Activated B cell treated with CpG ODN at 0.5 μM for 24 hours (primary cell): ENCODE measurements at regions not wholly inside any gene's neighbourhood (a gene's known extent, or its start where the extent isn't known, plus 50 kb on each side); places are given as distances from the start of the nearest gene placed in this dataset.

Experiments used
- ATAC-seq: fragments of 200-7000 bp; cut with Tn5 transposase; one replicate; pipeline ENCODE4 v1.10.0; 2021; ENCODE audit warnings: low read depth, mild to moderate bottlenecking, moderate library complexity
- CTCF ChIA-PET: fragments of 350-600 bp; sonication (Branson Sonifier 250); formaldehyde crosslinking; loops from one replicate; lab custom pipeline; 2021; ENCODE audit warnings: antibody characterized with exemption; lab: Charles Lee
- POLR2A ChIA-PET: fragments of 350-600 bp; sonication (Branson Sonifier 250); formaldehyde crosslinking; loops from one replicate; lab custom pipeline; 2021; ENCODE audit warnings: antibody characterized with exemption; lab: Charles Lee
- DNase-seq: peaks from one replicate; pipeline ENCODE4 v3.0.0; 2022
- H3K27ac Mint-ChIP-seq: one replicate; pipeline ENCODE4 v1.8.0; 2020; ENCODE audit warnings: mixed read lengths
- H3K27me3 Mint-ChIP-seq: one replicate; pipeline ENCODE4 v1.8.0; 2021; ENCODE audit warnings: mixed read lengths
- H3K36me3 Mint-ChIP-seq: one replicate; pipeline ENCODE4 v1.8.0; 2021; ENCODE audit warnings: low read depth, mixed read lengths
- H3K4me1 Mint-ChIP-seq: one replicate; pipeline ENCODE4 v1.8.0; 2021; ENCODE audit warnings: mixed read lengths
- H3K4me3 Mint-ChIP-seq: one replicate; pipeline ENCODE4 v1.8.0; 2020; ENCODE audit warnings: mild to moderate bottlenecking, mixed read lengths
- H3K9me3 Mint-ChIP-seq: one replicate; pipeline ENCODE4 v1.8.0; 2020; ENCODE audit warnings: mixed read lengths
- CTCF ChIP-seq: fragments of 200-600 bp; IDR thresholded peaks from one replicate; pipeline ENCODE4 v1.8.0; 2022; ENCODE audit warnings: antibody characterized with exemption, mild to moderate bottlenecking
- intact Hi-C: fragments of 100-400 bp; cut with micrococcal nuclease; formaldehyde crosslinking; loops from one replicate; pipeline ENCODE4 v1.15.1; 2024

- Mint-ChIP-seq H3K4me1 (peaks cover 23% of the 10 kb centered on the region), H3K27me3 (peaks cover 2% of the 10 kb centered on the region), H3K9me3 (no peaks in the 10 kb centered on the region), H3K4me3 (no peak overlapping the region), H3K36me3 (no peaks in the 10 kb centered on the region), H3K27ac (no peak overlapping the region)
- ATAC-seq (no peak), DNase-seq (no peak)
- TF ChIP-seq CTCF = no peak
- ChIA-PET POLR2A (no interaction called here), CTCF (interaction anchor here (1.1 kb wide), 1 partner anchor 249 kb away, joined by 3 read pairs; no protein-coding TSS in a partner anchor)
- intact Hi-C loops = no loop called here
Measured at GRCh38 chr20:19943061-19943521, 74.1 kb upstream of the NAA20 start.

DNA sequence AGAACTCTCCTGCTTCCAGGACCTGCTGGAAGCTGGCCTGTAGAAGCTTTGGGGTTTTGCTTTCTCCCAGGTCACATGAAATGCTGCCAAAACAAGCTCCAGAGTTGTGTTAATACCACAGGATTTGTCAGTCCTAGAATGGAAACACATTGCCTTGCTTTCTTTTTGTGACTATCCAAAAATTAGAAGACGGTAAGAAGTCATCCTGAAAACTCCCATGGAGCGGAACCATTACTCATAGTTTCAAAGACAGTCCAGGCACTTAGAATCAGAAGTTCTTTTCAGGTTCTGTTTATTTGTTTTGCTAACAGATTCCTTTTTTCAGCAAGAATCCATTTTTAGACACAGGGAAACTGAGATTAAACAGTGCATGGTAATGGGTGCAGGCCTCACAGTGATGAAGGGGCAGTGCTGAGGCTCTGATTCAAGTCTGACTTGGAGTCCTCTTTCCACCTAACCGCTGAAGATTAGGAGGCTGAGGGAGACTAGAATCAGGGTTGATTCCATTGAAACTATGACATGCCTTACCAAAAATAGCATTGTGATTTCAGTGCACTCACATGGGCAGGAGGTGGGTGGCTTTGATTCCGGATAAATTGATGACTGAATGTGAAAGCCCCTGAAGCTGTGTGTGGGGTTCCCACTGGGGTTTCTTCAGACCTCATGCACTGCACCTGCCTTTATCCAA, 72.2 kb upstream of the NAA20 start:
- peaks cover 2% of the 10 kb centered on the region for H3K27me3 Mint-ChIP-seq
- no peak overlapping the region for H3K4me3 Mint-ChIP-seq
- TF ChIP-seq CTCF = no peak
- no peaks in the 10 kb centered on the region for H3K36me3 Mint-ChIP-seq
- ATAC-seq (no peak), DNase-seq (no peak)
- ChIA-PET POLR2A (no interaction called here), CTCF (no interaction called here)
- no peak overlapping the region for H3K27ac Mint-ChIP-seq
- H3K4me1 Mint-ChIP-seq = peaks cover 15% of the 10 kb centered on the region
- intact Hi-C loops = no loop called here
- no peaks in the 10 kb centered on the region for H3K9me3 Mint-ChIP-seq

GRCh38 chr20:19945732-19946670, 71.2 kb upstream of the NAA20 start:
- no peak for DNase-seq
- no peak overlapping the region for H3K4me3 Mint-ChIP-seq
- CTCF ChIA-PET = no interaction called here
- H3K36me3 Mint-ChIP-seq = no peaks in the 10 kb centered on the region
- H3K27ac Mint-ChIP-seq = no peak overlapping the region
- intact Hi-C loops = no loop called here
- POLR2A ChIA-PET = interaction anchor here (1.6 kb wide), 1 partner anchor 8 kb away, joined by 8 read pairs; no protein-coding TSS in a partner anchor
- no peaks in the 10 kb centered on the region for H3K9me3 Mint-ChIP-seq
- peaks cover 2% of the 10 kb centered on the region for H3K27me3 Mint-ChIP-seq
- TF ChIP-seq CTCF = no peak
- peaks cover 15% of the 10 kb centered on the region for H3K4me1 Mint-ChIP-seq
- no peak for ATAC-seq

- Mint-ChIP-seq H3K27me3 (peaks cover 2% of the 10 kb centered on the region), H3K27ac (no peak overlapping the region), H3K36me3 (no peaks in the 10 kb centered on the region), H3K4me1 (peaks cover 18% of the 10 kb centered on the region), H3K9me3 (no peaks in the 10 kb centered on the region), H3K4me3 (no peak overlapping the region)
- no peak for ATAC-seq
- no peak for TF ChIP-seq CTCF
- DNase-seq = no peak
- intact Hi-C loops = no loop called here
- ChIA-PET POLR2A (no interaction called here), CTCF (no interaction called here)
Measured at GRCh38 chr20:19947611-19948264, 69.4 kb upstream of the NAA20 start.
